NCI-H2107 (cell line): ENCODE measurements at regions not wholly inside any gene's neighbourhood (a gene's known extent, or its start where the extent isn't known, plus 50 kb on each side); places are given as distances from the start of the nearest gene placed in this dataset.

Source experiments
- DNase-seq: peaks from one replicate; lab custom pipeline; 2025; lab: John Stamatoyannopoulos, UW

GRCh38 chr1:217311766-217312165 lies 319.1 kb downstream of the GPATCH2 start:
- no peak for DNase-seq

DNA sequence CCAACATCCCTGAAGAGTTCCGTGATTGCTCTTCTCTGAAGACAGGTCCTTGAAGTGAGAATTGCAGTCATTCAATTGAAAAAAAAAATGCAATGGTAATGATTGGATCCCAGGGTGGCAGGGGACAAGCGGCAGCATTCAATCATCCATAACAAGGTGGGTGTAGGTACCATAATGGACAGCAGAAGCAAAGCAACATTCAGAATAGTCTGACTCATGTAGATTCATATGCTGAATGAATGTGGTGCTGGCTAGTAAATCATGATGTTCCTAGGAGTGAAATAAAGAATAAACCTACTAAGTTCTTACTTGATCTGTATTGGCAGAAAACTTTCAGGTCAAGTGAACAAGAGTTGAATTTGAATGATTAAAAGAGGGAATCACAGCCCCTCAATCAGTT lies 319.6 kb downstream of the GPATCH2 start:
- no peak for DNase-seq

DNA sequence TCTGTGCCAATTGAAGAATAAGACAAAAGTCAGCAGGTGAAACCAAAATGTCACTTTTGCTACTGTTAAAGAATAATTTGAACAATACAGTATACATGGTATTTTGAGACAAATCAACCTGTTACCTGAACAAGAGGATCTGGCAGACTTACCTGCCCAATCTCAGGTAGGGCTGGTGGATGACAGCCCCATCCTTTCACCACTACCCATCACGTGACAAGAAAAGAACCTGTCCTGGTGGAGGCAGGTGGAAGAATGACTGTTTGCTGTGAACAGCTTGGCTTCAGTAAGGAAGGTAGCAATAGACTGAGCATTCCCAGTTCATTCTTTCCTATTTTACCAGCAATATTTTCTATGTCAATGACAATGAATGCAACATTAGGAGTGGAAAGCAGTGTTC lies 349.6 kb downstream of the GPATCH2 start:
- no peak for DNase-seq

DNA sequence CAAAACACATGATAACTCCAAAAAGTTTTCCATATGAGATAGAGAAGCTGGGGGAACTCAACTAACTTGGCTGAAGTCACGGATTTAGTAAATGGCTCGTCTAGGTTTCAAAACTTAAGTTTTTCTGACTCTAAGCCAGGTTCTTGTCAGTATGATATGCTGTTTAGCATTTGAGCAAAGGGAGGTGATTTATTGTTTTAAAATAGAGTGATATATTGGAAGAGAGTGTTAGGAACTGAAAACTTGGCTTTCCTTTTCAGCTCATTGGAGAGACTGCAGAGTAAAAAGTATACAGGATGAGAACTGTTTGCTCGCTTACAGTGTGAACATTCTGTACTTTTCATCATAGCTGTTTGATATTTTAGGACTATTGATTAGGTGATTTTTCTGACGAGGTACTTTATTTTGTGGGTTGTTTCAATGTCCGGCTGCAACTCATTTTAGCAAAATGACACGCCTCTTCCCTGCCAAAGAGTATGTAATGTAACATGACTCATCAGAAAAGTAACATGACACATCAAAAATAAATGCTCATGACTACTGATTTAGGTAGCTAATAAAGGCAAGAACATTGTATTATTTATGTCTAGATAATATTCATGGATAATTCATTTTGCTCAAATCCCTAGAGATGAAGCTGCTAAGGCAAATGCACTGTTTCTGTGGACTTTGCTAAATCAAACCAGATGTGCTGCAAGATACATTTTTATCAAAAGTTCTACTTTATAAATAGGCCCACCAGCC lies 355.1 kb downstream of the GPATCH2 start:
- DNase-seq = no peak

DNA sequence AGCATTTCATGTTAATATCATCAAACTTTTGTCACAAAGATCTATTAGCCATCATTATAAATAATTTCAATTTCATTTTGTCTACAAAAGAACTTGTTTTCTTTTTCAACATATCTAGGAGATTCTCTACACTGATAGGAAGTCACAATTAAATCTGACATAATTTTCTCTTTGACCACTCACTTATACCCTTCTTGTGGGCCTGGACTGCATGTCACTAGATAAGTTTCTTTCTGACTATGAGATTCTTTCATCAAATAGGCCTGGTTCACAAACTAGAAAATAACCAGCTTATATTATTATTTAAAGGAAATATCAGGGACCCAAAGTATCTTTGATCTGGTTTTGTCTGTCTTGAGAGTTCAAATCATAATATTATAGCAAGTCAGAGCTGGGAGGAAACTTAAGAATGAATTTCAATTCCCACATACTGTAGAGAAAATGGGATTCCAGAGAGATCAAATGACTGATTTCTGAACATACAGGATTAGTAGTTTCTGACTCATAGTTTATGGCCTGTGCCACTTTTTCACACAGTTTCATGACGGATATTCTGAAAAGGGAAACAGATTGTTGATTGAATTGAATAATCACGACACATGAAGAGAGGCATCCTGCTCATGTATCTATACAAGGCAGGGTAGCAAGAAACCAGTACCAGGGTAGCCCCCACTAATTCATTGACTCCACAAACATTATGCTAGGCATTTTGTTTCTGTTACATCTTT lies 355.8 kb downstream of the GPATCH2 start:
- DNase-seq = no peak

DNA sequence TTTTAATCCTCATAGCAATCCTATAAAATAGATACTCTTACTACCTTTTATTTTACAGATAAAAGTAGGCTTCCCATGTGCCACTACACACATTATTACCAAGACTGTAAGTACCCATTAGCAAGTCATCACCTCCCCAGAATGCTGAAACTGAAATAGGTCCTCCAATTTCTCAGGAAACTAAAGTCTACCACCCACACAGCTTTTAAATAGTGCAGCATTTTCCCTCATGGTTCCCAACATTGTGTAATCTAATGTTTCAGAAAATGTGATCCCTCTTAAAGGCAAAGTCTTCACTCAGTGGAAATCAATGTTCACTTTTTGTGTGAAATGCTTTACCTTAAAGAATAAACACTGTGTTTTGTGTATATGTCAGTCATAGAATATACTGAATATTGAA lies 356.5 kb downstream of the GPATCH2 start:
- no peak for DNase-seq

- no peak for DNase-seq
Observed at GRCh38 chr1:217273866-217274265, 357.0 kb downstream of the GPATCH2 start.

DNA sequence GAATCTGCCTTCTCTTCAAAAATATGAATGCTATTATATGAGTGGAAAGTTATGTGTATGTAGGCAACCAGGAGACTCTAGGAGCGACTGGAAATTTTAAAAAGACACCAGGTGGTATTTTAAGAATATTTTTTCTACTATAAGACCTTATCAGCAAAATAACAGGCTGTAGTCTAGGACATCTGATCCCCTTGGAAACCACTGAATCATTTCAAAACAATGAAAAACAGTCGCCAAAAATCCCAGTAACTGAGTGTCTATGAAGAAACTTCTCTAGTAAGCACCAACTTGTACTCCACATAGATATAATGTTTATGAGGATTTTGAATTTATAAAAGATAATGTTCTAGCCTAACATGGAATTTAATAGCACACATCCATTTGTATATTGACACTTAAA lies 358.5 kb downstream of the GPATCH2 start:
- DNase-seq = no peak

- no peak for DNase-seq
Observed at GRCh38 chr1:217270101-217270500, 360.8 kb downstream of the GPATCH2 start.

- DNase-seq = no peak
Observed at GRCh38 chr1:217268058-217268457, 362.8 kb downstream of the GPATCH2 start.

DNA sequence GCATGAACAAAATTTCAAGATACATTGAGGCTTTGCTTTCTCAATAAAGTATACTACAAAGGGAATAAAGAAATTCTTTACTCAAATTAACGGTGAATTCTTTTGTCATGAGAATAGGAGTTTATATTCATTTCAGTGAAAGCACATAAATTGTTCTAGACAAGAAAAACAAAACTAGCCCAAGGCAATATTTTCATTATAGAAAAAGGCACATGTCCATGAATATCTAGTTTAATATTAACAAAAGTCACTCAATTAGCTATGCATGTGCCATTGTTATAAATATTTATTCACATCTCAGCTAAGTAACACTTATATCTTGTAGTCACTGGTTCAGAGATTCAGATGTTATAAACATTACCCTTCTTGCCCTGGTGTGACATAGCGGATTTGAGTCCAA lies 369.3 kb downstream of the GPATCH2 start:
- no peak for DNase-seq

DNA sequence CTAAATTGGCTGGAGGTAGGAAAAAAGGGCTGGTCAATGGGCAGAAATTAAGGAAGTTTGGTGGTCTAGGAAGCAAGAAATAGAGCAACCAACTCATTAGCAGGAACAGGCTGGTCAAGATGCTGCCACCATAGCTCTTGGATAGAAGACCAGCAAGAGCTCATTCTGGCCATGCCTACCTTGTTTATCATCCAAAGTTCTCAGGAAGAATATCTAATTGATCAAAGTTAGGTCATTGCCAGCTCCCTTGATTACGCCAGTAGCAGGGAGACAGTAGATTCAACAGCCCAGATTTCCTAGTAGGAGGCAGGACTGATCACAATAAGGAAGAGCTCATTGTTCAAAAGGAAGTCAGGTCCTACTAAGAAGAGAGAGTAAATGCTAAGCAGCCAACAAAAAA lies 370.2 kb downstream of the GPATCH2 start:
- no peak for DNase-seq

GRCh38 chr1:217253985-217254384 lies 376.9 kb downstream of the GPATCH2 start:
- no peak for DNase-seq

DNA sequence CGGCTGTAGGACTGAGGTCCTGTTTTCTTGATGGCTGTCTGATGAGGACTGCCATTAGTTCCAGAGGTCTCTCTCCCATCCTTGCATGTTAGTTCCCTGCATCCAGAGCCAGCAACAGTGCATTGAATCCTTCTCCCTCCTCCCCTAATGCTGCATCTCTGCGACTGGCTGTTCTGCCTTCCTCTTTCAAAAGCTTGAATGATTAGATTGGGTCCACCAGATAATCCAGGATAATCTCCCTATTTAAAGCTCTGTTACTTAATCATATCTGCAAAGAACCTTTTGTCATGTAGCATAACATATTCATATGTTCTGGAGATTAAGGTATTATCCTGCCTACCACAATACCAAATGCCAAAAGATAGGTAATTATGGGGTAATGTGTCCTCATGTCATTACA lies 377.5 kb downstream of the GPATCH2 start:
- no peak for DNase-seq

DNA sequence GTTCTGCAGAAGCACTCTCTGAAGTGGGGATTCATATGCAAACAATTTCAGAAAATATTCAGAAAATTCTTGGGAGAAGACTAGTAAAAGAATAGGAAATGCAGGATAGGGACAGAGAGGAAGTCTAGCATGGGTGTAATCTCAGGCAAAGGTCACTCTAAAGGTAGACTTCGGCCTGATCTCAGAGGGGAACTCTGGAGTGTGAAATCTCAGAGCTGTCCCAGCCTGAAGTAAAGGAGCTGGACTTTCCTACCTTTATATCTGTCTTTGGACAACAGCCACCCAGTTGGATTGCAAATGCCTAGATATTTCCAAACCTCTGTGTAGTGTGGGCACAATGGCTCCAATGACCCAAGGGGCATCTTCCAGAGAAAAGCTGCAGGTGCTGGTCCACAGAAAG lies 379.8 kb downstream of the GPATCH2 start:
- no peak for DNase-seq

- DNase-seq = no peak
Observed at GRCh38 chr1:217249857-217250256, 381.0 kb downstream of the GPATCH2 start.

DNA sequence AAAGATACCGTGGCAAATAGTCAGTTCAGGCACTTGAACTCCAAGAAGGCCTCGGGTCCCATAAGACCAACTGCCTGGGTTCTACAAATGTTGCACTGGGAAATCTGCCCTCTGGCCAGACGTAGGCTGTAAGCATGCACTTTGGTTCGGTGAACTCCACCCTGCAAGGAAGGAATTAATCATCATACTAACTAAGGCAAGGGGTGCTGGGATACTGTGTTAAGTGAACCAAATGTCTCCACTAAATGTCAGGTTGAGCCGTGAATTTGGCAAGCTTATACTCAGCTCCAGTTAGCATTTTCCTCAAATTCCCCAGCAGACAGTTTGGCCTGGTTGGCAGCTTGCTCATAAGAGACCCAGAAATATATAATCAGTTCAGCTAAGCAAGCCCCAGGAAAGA lies 385.9 kb downstream of the GPATCH2 start:
- DNase-seq = no peak

- no peak for DNase-seq
Observed at GRCh38 chr1:217240656-217241055, 390.2 kb downstream of the GPATCH2 start.

DNA sequence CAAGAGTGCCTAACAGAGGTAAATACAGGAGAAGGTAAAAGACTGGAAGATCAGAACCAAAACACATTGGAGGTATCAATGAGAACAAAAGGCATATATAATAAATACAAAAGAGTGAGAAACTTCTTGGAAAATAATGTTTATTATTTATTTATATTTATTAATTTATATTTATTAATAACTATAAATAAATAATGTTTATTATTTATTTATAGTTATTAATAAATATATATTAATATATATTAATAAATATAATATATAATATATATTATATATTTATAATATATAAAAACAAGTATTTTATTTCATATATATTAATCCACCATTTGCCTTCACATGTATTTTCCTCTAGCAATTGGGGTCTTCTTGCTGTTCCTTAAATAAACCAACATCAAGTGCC lies 391.9 kb downstream of the GPATCH2 start:
- DNase-seq = no peak

DNA sequence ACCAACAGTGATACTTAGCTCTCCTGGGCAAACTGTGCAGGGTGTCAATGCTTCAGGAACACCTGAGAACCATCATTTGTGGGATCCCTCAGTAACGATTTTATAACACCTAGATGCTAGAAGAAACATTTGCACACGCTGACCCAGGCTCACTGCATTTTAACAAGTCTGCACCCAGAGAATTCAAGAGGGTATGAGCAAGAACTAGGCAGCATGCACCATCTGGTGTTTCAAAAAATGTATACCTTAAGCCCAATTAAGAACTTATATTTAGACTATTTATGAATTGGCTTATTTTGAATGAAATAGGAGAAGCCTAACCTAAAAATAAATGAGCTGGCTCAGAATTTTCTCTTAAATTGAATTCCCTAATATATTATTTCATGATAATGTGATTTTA lies 400.5 kb downstream of the GPATCH2 start:
- DNase-seq = no peak

DNA sequence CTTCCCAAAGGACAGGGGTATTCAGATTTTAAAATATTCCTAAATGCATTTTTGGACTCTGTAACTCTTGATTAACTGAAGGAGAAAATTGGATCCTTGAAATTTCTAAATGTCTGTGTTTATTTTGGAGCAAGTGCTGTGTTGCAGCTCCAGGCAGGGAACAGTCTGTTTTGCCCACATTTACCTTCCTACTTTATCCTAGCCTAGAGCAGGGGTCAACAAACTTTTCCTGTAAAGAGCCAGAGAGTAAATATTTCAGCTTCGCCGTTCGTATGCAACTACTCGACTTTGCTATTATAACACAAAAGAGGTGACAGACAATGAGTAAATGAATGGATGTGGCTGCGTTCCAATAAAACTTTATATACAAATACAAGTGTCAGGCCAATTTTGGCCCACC lies 402.2 kb downstream of the GPATCH2 start:
- DNase-seq = no peak

DNA sequence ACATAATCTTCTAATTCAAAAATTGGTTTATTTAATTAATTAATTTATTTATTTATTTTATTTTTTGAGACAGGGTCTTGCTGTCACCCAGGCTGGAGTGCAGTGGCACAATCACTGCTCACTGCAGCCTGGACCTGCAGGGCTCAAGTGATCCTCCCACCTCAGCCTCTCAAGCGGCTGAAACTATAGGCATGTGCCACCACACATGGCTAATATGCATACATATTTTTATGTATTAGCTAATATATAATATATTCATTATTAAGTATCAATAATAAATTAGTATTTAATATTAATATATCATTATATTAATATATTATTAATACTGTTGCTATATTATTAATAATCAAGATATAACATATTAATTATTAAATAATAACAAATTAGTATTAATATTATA lies 406.7 kb downstream of the GPATCH2 start:
- no peak for DNase-seq

DNA sequence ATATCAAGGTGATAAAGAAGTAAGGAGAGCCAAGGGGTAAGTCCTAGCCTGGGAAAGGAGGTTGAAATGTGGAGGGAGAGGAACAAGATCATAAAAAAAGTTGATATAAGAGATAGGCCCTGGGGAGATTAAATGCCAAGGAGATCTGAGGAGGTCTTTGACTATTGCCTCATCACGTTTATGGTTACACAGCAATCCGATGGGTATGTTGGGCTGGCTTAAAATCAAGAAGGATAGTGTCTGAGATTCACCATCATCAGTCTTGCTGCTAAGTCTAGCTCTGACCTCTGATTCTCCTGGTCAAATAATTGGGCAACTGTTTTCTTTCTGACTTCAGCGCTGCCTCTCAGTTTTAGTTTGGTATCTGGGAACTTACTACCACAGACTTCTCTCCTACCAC lies 416.3 kb downstream of the GPATCH2 start:
- DNase-seq = no peak

GRCh38 chr1:217211486-217211885 lies 419.4 kb downstream of the GPATCH2 start:
- no peak for DNase-seq
